SIG-M5 treated with dmso at 0.1 percent for 504 hours (cell line): ENCODE measurements at regions not wholly inside any gene's neighbourhood (a gene's known extent, or its start where the extent isn't known, plus 50 kb on each side); places are given as distances from the start of the nearest gene placed in this dataset.
"Not testable (repeated sequence)": the region's sequence is repeated elsewhere in the genome, so short reads cannot be mapped to it uniquely, and the experiment has no call there.

Source experiments
- DNase-seq: peaks from one replicate; lab custom pipeline; 2025; ENCODE audit not compliant: unreplicated experiment; lab: John Stamatoyannopoulos, UW

DNA sequence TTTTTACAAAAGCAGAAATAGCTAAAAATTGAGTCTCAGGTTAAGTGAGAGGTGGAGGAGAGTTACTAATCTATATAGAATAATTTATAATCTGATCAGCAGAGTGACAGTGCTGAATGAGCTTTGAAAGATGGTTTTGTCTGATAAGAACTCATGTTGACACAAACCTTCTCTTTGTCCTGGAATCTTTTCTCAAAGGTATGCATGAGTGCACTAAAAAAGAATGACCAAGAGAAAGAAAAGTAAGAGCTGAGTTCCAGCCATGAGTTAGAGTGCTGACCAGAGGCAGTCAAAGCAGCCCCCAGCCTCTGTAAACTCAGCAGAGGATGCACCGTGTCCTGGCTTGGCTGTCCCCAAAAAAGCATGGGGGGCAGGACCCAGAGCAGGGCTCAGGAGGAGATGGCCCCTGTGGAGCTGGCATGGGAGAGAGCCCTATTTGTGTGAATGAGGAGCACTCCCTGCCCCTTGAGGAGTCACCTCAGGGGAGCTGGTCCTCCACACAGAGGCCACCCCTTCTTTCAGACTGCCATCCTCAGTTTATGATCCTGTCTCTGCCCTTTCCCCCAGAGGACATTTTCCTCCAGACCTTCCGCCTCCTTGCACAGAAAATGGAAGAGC, 129.8 kb downstream of the SEC23A start:
- no peak for DNase-seq

DNA sequence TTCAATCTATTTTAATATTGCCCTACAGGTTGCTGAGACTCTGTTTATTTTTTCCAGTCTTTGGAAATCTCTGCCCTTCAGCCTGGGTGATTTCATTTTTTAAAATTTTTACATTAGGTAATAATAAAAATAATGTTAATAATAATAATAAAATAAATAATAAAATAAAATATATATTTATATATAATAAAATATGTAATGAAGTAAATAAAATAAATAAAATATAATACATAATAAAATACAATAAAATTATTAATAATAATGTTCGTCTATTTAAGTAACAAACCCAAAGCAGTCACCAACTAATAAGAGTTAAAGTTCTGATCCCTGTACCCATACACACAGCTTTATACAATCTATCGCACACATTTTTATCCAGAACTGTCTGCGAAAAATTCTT, 130.5 kb downstream of the SEC23A start:
- DNase-seq, result no peak

DNA sequence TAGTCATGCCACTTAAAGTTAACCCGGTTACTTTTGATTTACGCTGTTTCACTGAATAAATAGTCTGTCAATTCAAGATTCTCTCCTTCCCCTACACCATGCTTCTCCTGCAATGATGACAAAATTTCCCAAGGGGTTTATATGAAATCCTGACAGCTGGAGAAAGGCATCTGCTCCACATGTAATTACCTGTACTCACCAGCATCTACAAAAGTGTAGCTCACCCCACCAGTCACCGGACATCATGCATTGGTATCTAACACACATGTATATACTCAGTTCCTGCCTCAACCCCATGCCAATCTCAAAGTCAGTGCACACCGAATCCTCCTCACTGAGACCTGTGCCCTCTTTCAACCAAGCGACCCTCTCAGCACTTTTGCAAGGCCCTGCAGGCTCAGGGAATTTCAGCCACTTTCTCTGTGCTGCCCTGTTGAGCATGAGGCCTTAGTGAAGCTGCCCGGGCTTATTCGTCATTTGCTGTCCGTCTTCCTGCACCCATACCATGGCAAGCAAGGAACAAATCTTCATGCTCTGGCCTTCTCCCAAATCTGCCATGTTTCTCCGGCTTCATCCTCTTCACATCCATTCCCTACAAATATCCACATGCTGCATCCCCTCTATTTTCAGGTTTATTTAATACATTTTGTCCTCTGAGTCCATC, 131.6 kb downstream of the SEC23A start:
- no peak for DNase-seq

DNA sequence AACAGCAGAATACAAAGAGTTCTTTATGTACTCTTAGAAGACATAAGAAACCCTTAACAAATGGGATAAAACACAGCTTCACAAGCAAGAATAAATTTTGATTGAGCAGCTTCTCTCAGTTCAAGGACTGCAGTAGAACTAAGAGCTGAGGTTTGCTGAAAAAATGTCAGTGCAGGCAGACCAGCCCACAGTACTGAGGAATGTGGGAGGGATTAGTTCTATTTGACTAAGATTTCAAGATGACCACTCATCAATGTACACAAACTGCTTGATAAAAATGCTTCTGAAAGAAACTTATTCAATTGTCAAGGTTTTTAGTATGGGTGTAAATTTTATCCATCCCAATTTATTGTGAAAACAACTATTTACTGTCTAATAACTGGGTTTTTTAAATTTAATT, 138.4 kb downstream of the SEC23A start:
- no peak for DNase-seq

- no peak for DNase-seq
These were observed 142.0 kb downstream of the SEC23A start for GRCh38 chr14:38960946-38961531.

- no peak for DNase-seq
These were observed 144.0 kb downstream of the SEC23A start for GRCh38 chr14:38959021-38959420.

DNA sequence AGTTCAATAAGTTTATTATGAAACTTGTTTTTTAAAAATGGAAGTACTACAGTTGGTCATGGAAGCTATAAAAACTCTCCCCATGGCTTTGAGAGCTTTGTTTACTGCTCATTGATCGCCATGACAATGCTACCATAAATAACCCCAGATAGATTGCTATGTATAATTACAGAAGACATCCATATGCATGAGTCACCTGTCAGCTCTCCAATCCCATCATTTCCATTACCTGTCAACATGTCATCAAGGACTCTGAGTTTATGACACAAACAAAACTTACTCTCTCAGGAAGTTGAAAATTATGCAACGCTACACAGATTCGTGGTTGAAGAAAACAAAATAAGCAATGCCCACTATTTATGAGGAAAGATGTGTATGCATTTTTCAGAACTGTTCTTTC, 144.4 kb downstream of the SEC23A start:
- no peak for DNase-seq

DNA sequence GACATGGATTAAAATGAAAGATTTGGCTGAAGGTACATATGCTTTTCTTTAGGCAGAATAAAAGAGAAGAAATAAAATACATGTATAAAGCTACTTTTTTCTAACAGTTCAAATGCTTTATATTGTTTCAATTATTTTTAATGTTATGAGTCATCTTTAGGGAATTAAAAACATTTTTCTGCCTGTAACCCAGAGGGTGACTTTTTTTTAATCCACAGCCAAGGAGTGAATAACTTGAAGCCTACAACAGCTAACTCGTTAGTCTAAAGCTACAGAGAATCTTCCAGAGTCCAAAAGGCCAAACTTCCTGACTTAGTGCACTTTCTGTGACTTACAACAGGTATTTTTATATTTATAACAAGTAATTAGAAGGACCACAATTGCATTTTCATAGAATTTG, 151.6 kb downstream of the SEC23A start:
- DNase-seq, result no peak

- no peak for DNase-seq
These were observed 152.4 kb downstream of the SEC23A start for GRCh38 chr14:38950676-38951075.

DNA sequence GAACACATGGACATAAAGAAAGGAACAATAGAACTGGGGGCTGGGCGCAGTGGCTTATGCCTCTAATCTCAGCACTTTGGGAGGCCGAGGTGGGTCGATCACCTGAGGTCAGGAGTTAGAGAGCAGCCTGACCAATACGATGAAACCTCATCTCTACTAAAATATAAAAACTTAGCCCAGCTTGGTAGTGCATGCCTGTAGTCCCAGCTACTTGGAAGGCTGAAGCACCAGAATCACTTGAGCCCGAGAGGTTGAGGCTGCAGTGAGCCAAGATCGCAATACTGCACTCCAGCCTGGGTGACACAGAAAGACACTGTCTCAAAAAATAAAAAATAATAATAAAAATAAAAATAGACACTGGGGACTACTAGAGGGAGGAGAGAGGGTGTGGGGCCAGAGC, 154.5 kb downstream of the SEC23A start:
- DNase-seq, result no peak

- no peak for DNase-seq
These were observed 154.9 kb downstream of the SEC23A start for GRCh38 chr14:38948171-38948570.

DNA sequence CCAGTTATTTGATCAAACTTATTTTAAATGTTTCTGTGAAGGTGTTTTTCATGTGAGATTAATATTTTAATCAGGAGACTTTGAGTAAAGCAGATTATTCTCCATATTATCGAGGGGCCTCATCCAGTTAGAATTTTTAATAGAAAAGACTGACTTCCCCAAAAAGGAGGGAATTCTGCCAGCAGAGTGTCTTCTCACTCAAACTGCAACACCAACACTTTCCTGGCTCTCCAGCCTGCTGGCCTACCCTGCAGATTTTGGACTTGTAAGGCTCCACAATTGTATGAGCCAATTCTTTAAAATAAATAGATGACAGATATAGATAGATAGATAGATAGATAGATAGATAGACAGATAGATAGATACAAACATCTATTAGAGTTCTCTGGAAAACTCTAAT, 155.7 kb downstream of the SEC23A start:
- no peak for DNase-seq

DNA sequence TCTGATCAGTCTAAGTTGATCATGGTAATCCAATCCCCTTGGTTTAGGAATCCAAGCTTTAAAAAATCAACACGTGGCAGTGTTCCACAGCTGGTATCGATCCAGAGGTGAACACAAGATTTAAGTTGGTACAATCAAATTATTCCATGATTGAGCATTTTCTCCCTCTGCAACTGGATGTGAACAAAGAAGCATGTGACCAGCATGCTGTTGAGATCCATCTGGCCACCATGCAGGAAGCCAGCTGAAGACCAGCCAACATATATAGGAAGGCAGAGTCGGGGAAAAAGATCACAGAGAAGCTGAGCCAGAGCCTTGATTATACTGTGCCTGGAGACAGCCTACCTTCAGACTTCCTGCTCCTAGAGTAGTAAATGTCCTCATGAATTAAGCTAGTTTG, 158.3 kb downstream of the SEC23A start:
- DNase-seq, result no peak

- peak; percentile 4 for DNase-seq
These were observed 161.5 kb downstream of the SEC23A start for GRCh38 chr14:38941488-38941887.

GRCh38 chr14:38932653-38933000, 170.4 kb downstream of the SEC23A start:
- DNase-seq, result not testable (repeated sequence)

DNA sequence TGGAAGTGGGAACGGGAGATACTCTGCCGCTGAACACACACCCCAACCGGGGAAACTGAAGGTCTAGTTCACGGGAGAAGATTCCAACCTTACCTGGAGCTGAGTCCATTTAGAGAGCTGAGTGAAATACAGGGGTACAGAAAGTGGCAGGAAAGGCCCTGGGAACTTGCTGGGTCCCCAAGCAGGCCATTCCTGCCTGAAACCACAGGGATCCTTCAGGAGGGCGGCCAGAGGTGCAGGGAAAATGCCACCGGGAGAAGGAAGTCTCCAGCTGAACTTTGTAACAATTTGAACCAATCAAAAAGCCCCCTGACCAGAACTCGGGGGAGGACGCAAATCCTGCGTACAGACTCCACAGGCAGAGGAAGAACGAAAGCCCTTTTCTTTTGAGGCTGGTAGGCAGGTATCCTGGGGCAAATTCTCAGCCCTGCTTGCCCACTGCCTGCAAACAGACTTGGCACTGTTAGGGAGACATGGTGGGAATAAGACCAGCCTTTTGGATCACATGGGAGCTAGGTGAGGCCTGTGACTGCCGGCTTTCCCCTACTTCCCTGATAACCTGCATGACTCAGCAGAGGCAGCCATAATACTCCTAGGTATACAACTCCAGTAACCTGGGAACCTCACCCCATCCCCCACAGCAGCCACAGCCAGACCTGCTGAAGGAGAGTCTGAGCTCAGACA, 170.9 kb downstream of the SEC23A start:
- no peak for DNase-seq

DNA sequence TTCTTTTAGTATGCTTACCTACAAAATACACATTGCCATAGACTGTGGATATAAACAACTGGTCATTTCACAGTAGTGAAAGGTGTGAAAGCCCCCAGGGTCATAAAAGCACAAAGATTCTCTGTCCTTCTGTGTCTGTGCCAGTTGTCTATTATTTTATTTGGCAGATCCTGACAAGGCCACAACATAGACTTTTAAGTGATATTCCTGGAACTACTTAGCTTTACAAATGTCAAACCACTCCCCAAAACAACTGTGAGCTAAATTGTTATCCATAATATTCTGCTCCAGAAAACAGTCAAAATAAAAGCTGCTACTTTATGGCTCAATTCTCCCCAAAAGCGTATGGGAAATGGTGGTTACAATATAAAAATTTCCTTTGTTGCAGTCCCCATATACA, 172.1 kb downstream of the SEC23A start:
- no peak for DNase-seq

GRCh38 chr14:38930022-38930421, 173.0 kb downstream of the SEC23A start:
- no peak for DNase-seq

DNA sequence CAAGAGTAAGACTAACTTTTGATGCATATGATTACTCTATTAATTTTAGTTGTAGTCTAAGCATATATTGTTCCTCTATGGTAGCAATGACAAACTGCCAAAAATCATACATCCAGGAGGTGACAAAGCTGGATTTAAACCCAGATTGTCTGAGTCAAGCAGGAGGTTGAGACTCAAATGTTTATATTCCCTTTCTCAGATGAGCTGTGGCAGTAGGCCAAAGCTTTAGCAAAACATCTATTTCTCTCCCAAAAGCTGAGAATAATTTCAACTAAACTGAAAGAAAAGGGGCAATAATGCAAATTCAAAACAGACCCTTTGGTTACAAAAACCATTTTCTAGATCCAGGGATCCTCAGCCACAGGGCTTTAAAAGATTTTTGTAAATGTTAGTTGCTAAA, 173.6 kb downstream of the SEC23A start:
- DNase-seq, result no peak

- DNase-seq, result not testable (repeated sequence)
These were observed 181.1 kb downstream of the SEC23A start for GRCh38 chr14:38921893-38922292.

GRCh38 chr14:38915125-38915524, 187.9 kb downstream of the SEC23A start:
- no peak for DNase-seq

GRCh38 chr14:38910092-38910491, 192.9 kb downstream of the SEC23A start:
- no peak for DNase-seq
